ENCODE measurements at regions not wholly inside any gene's neighbourhood (a gene's known extent, or its start where the extent isn't known, plus 50 kb on each side); places are given as distances from the start of the nearest gene placed in this dataset.

DNA sequence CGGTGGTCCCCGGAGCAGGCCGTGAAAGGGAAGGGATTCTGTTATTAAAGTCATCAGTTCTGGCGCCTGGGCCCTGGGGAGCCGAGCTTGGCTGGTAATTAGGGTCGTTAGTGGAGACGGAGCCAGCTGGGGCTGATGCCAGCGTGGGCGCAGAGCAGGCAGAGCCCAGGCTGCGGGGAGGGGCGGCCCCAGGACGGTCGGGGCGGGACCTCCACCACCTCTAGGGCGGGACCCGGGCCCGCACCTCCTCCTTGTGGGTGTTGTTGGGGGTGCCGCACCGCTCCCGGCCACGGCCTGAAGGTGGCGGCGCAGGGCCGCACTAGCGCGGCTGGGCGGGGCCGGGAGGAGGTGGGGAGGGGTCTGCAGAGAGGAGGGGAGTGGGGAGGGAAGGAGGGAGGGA lies 470.6 kb downstream of the PTPRU start:
- DNase-seq (ENCODE audit: low spot score) = peak; percentile 68

- no peak for DNase-seq (ENCODE audit: low spot score)
These were observed 468.1 kb downstream of the PTPRU start for GRCh38 chr1:29704430-29704829.

DNA sequence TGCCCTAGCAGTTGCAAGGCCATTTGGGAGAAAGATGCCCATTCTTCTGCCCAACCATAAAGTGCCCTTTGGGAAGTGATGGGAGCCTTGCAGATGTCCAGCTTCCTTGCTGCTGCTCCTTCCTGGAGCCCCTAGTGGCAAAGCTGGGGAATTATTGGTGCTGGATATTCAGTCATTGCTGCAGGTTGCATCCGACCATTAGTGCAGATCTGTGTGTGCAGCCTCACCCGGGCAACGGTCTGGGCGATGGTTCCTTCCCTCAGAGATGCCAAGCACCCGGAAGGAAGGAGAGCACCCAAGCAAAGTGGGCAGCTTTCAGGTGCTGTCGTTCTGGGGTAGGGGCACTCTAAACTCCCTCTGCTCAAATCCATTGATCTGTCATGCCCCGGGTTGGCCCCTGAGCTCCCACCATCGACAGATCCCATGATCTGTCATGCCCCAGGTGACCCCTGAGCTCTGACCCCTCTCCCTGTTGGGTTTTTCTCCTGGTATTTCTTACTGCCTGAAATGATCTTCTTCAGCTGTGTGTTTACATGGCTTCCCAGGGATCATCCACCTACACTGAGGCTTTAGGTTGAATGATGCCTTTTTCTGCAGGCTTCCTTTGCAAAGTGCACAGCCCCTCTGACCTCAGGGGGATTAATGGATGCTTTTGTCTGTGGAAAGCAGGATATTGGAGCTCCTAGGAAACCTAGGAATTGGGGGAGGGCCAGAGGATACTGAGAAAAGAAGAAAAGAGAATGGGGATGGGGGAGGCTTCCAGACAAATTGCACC lies 467.5 kb downstream of the PTPRU start:
- peak; percentile 80 for DNase-seq (ENCODE audit: low spot score)

GRCh38 chr1:29700491-29700890 lies 464.2 kb downstream of the PTPRU start:
- DNase-seq (ENCODE audit: low spot score) = no peak

DNA sequence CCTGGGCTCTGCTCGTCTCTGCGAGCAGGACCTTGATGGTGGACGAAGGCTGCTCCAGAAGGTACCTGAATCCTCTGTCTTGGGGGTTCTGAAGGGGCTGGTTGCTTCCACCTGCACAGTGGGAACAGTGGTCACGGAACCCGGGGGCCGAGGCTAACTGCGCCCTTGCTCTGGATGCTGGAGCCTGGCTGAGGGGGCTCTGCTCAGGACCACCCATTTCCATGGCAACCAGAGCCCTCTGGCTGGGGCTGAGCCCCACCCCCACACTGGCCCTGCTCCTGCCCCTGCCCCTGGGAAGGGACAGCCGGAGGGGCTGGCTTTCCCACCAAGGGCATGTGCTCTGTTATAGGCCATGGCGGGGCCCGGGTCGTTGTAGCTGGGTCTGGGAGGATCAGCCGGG lies 462.3 kb downstream of the PTPRU start:
- no peak for DNase-seq (ENCODE audit: low spot score)

DNA sequence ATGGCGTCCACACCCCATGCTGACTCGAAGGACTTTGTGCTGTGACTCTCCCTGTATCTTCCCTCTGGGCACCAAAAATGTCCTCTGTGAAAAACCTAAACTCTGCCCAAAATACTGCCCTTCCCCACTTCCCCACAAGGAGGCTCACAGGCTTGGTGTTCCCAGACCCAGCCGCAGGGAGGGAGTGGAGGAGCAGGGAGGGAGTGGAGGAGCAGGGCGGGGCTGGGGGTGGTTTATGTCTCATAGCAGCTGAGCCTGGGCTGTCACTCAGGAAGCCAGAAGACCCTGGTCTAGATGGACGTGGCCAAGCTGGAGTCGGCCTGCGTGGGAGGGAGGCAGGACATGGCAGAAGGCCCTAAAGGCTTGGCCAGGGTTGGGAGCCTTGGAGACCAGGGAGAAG lies 461.7 kb downstream of the PTPRU start:
- DNase-seq (ENCODE audit: low spot score) = peak; percentile 83

DNA sequence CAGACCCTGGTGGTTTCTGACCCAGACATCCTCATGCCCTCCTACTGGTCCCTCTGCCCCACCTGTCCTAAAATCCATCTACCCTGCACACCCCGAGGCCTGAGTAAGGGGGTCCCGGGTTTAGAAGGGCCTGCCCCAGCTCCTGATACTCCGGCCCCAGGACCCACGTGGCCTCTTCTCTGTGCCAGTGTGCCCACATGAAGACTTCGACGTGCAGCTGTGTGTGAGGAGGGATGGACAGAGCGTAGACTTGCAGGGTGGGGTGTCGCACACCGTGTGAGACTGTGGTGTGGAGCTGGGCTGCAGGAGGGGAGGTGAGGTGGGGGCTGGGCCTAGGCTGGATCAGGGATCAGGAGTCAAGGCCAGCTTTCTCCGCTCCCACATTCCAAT lies 461.1 kb downstream of the PTPRU start:
- DNase-seq (ENCODE audit: low spot score) = no peak

DNA sequence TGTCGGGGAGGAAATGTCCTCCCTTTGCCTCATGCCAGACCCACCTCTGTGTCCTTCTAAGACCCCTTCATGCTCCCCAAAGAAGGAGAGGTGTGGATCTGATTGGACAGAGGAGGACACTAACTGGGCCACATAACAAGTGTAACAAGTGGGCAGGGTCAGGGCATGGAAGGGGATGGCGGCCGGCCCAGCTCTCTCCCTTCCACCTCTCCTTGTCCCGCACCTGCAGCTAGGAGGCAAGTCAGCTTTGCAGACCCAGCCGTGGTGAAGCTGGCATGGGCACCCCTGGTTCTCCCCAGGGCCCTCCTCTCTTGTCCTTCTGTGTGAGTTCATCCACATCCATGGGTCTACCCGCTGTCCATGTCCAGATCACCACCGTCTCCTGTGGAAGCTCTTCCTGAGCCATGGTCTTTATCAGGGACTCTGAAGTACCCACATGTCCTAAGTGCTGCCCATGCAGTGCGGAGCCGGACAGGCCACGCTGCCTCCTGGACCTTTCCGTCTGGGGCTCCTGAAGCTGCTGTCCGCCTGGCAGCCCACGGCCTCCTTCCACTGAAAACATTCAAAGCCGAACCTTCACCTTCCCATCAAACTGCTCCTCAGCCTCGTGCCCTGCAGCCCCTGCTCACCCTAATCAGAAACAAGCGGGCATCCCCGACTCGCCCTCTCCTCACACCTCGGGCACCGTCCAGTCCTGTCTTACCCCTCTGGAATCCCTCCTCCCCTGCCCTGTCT lies 460.5 kb downstream of the PTPRU start:
- no peak for DNase-seq (ENCODE audit: low spot score)

DNA sequence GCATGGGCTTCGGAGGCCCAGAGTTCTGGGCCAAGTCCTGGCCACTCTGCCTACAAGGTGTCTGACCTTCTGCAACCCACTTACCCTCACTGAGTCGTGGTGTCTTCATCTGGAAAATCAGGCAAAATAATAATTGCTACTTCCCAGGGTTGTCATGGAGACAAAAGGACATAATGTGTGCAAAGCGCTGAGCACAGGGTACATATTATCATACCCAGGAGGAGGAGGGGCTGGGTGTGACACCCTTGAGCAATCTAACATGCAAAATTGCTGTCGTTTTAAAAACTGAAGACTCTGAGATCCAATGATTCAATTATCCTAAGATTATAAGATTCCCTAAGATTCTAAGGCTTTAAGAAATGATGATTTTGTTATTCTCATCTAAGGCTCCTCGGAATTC lies 459.5 kb downstream of the PTPRU start:
- DNase-seq (ENCODE audit: low spot score) = no peak

- no peak for DNase-seq (ENCODE audit: low spot score)
These were observed 458.7 kb downstream of the PTPRU start for GRCh38 chr1:29695036-29695435.

GRCh38 chr1:29691499-29691898 lies 455.2 kb downstream of the PTPRU start:
- no peak for DNase-seq (ENCODE audit: low spot score)

DNA sequence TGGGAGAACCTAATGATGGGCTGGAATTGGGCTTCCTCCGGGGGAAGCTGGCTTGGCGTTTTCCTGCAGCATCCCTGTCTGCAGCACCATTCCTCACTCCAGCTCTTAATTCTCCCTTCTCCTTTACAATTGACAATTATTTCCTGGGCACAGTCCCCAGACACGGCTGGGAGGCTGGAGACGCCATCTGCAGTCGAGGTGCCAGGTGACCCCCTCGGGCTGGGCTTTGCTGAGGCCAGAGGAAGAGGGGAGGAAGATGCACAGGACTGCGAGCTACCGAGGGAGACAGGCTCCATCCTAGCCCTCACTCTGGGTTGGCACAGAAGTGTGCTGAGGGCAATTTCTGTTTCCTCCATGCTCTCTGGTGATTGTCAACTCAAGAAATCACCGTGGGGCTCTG lies 453.8 kb downstream of the PTPRU start:
- no peak for DNase-seq (ENCODE audit: low spot score)

DNA sequence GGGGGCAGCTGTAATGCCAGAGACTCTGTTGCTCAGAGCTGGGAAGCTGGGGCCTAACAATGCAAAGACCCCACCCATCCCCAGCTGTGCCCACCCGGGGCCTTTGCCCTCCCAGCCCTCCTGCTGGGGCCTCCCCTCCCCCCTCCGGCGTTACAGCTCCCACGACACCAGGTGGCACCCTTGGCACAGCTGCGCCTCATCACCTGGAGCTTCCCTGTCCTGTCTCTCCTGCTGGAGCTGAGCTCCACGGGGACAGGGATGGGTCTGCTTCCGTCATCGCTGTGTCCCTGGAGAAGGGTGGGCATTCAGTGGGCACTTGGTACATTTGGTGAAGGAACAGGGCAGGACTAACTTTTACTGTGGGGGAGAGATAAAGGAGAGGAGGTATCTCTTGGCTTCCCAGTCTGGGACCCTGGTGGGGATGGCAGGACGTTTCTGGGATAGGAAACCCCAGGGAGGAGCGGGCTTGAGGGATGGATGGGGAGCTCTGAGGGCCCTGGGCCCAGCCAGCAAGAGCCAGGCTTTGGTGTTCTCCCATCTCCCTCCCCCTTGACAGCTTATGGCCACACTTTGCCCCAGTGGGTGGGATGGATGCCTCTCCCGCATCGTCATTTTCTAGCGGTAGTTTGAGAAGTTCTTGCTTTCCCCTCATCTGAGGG lies 453.2 kb downstream of the PTPRU start:
- DNase-seq (ENCODE audit: low spot score) = no peak

DNA sequence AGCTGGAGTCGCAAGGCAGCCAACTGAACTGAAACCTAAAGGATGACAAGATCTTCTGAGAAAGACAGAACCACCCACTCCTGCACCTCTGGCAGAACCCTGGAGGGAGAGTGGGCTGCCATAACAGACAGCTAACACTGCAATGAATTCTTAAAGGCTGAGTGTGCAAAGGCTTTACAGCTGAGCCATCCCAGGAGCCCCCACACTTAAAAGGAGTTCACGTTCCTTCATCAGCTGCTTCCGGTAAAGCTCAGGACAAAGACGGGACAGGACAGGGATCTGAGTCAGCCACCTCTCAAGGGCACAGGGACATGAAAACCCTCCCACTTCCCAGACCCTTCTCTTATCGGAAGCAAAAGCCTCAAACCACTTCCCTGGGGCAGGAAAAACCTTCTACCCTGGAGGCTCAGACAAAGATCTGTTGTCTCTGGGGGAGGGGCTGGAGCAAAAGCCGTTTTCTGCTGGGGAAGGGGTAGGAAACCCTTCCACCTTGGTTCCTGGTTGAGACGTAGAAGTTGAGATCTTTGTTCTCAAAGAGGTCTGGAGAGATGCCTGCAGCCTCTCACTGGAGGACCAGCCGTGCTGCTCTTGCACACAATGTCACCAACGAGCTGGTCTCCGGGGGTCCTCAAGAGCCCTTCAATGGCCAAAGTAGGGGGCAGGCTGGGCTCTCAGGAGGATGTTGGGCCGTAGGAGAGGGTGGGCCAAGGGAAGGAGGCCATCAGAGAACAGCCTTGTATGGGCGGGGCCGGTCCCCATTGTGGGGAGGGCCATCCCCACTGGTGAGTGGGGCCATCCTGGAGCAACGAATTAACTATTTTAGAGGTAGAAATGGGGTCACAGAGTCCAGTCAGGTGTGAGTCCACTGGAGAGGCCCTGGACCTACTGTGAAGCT lies 452.4 kb downstream of the PTPRU start:
- DNase-seq (ENCODE audit: low spot score) = peak; percentile 67

DNA sequence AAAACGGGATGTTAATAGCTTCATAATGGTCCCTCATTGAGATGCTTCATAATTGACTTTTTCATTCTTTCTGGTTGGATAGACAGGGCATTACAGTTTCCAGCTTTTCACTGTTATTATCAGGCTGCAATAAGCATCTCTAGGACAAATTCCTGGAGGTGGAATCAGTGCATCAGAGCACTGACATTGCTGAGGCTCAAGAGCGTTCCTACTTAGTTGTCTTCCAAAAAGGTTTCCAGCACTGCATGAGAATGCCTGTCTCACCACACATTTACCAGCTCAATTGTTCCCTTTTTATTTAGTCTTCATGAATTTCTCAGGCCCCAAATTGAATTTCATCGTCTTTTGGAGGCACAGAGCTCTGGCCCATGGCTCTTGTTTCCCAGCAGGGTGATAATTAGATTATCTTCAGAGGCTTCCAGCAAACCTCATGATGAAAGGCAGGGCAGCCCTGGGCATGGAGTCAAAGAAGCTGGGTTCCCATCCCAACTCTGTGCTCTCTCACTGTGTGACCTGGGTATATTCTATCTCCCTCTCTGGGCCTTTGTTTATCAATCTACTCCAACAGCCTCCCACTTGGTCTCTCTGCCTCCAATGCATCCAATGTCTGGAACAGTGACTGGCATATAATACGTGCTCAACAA lies 451.4 kb downstream of the PTPRU start:
- peak; percentile 68 for DNase-seq (ENCODE audit: low spot score)

DNA sequence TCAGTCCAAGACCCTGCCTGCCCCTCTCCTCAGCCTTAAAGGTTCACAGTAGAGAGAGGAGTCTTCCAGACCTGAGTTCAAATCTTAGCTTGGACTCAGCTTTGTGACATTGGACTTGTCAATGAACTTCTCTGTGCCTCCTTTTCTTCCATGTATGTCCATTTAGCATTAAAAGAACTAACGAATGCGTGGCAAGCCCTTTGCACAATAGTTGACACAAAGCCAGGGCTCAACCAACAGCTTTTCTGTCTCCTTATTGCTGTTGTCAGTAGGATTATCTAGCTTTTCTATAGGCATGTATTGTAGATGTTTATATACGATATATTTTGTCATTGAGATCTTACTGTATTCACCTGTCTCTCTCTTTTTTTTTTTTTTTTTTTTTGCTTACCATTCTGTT lies 450.8 kb downstream of the PTPRU start:
- no peak for DNase-seq (ENCODE audit: low spot score)

DNA sequence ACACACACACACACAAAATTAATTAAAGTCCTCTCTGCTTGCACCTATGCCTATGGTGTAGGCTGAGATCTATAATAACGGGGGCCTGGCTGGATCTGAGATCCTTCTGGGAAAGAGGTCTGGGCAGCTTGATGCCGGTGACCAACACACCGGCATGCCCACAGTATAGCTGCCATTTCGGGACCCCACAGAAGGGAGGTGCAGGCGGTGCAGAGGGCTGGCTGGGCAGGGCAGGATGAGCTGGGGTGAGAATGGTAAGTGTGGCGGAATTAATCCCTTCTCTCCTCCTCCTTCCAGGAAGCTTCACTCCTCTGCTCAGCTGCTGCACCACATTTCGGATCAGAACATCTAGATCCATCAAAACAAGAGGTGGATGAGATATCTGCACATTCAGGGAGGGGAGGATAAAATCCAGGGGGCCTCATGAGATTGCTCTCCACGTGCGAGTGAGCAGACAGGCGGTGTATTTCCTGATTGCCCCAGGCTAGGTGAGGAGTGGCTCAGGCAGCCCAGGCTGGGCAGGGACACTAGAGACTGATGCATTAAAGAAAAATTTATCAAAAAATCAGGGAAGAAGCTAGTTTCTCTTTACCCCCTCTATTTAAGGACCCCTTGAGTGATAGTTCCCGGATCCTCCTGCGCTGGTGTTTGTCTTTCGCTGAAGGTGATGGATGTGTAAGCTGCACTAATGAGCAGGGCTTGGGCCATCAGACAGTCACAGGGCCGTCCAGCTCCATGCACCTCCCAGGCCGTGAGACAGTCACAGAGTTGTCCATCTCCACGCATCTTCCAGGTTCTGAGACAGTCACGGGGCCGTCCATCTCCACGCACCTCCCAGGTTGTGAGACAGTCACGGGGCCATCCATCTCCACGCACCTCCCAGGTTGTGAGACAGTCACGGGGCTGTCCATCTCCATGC lies 449.9 kb downstream of the PTPRU start:
- no peak for DNase-seq (ENCODE audit: low spot score)

GRCh38 chr1:29685387-29685786 lies 449.1 kb downstream of the PTPRU start:
- no peak for DNase-seq (ENCODE audit: low spot score)

DNA sequence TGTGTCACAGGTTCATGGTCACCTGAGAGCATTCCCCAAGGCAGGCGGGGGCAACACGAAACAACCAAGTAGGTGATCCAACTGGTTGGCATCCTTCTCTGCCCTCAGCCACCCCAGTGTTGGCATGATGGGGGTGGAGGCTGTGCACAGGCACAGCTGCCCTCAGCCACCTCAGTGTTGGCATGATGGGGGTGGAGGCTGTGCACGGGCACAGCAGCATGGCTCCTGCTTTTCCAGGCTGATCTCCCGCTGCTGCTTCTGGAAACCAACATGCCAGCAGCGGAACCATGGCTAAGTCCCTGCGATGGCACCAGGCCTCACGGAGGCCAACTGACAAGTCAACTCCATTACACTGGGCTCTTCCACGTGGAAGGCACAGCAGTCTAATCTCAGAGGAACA lies 447.8 kb downstream of the PTPRU start:
- no peak for DNase-seq (ENCODE audit: low spot score)

- no peak for DNase-seq (ENCODE audit: low spot score)
These were observed 447.1 kb downstream of the PTPRU start for GRCh38 chr1:29683472-29683871.

GRCh38 chr1:29682919-29683295 lies 446.6 kb downstream of the PTPRU start:
- peak; percentile 35 for DNase-seq (ENCODE audit: low spot score)

All from AG08395 (cell line).